Panc1 (cell line): ENCODE measurements at regions not wholly inside any gene's neighbourhood (a gene's known extent, or its start where the extent isn't known, plus 50 kb on each side); places are given as distances from the start of the nearest gene placed in this dataset.

Experiments used
- ATAC-seq: fragments of 200-7000 bp; cut with Tn5 transposase; 2 replicates; pipeline ENCODE4 v1.9.1; 2020; ENCODE audit warnings: mild to moderate bottlenecking, moderate library complexity
- BruUV-seq: library from RNA; stranded (reverse); fragments of 400-500 nt; replicated peaks from 2 replicates; lab custom pipeline; 2021; lab: Mats Ljungman, UMichigan
- CTCF ChIA-PET: fragments of 300-600 bp; sonication (Branson Sonifier 250); formaldehyde crosslinking; loops from one replicate; lab custom pipeline; 2022; ENCODE audit warnings: antibody characterized with exemption; lab: Charles Lee
- POLR2A ChIA-PET: fragments of 300-600 bp; sonication (Branson Sonifier 250); formaldehyde crosslinking; loops from one replicate; lab custom pipeline; 2022; ENCODE audit warnings: antibody characterized with exemption; lab: Charles Lee
- DNase-seq: peaks from one replicate; pipeline ENCODE4 v3.0.0-alpha.2; 2010; ENCODE audit warnings: low read depth, low spot score
- H3K27ac ChIP-seq: 2 replicates; pipeline ENCODE4 v1.5.1; 2011; ENCODE audit warnings: mild to moderate bottlenecking, low read length, inconsistent platforms
- H3K27me3 ChIP-seq: fragments of 200-500 bp; sonication (Bioruptor generic); 2 replicates; pipeline ENCODE4 v1.6.0; 2014; ENCODE audit warnings: low read length, inconsistent platforms; ENCODE audit not compliant: control insufficient read depth, insufficient read depth
- H3K36me3 ChIP-seq: fragments of 200-500 bp; sonication (Bioruptor generic); 2 replicates; pipeline ENCODE4 v1.5.1; 2014; ENCODE audit warnings: inconsistent platforms, mild to moderate bottlenecking, low read length, moderate library complexity; ENCODE audit not compliant: control insufficient read depth, insufficient read depth
- H3K4me1 ChIP-seq: 2 replicates; pipeline ENCODE4 v1.5.1; 2011; ENCODE audit warnings: inconsistent platforms, mild to moderate bottlenecking, low read length, moderate library complexity; ENCODE audit not compliant: control insufficient read depth, insufficient read depth
- H3K4me3 ChIP-seq, 2 experiments: 2 replicates each; pipeline ENCODE4 v1.5.1; 2011 to 2012; ENCODE audit warnings: low read depth in 2 of 2, low read length in 2 of 2, mild to moderate bottlenecking in 2 of 2, inconsistent platforms in 1 of 2, moderate library complexity in 1 of 2
- H3K9me3 ChIP-seq: fragments of 200-500 bp; sonication (Bioruptor generic); 2 replicates; pipeline ENCODE4 v1.5.1; 2014; ENCODE audit warnings: low read depth, mild to moderate bottlenecking, inconsistent platforms, low read length, moderate library complexity; ENCODE audit not compliant: control insufficient read depth, insufficient read depth
- POLR2AphosphoS5 ChIP-seq: IDR thresholded peaks from 2 replicates; pipeline ENCODE4 v1.6.1; 2012; ENCODE audit warnings: mild to moderate bottlenecking, low read depth, low read length, moderate library complexity
- SIN3A ChIP-seq: IDR thresholded peaks from 2 replicates; pipeline ENCODE4 v1.6.1; 2012; ENCODE audit warnings: low read depth, mild to moderate bottlenecking, low read length, moderate library complexity, borderline replicate concordance; ENCODE audit not compliant: insufficient read depth
- TCF7L2 ChIP-seq: IDR thresholded peaks from 2 replicates; pipeline ENCODE4 v1.6.1; 2011; ENCODE audit warnings: mild to moderate bottlenecking, low read depth, low read length, inconsistent platforms
- in situ Hi-C: cut with HindIII; loops from 2 replicates; pipeline ENCODE4 v1.10.0; 2016; ENCODE audit warnings: low sequenced_read_pairs, low pct_unique_long_range_greater_than_20kb
- intact Hi-C: fragments of 100-400 bp; cut with micrococcal nuclease; formaldehyde crosslinking; loops from one replicate; pipeline ENCODE4 v1.10.0; 2022; ENCODE audit not compliant: unreplicated experiment
- TF ChIP-seq, protein P1 (sequence below): fragments of 450-650 bp; IDR thresholded peaks from 2 replicates; pipeline ENCODE4 v1.5.1; 2017; ENCODE audit warnings: mild to moderate bottlenecking
- TF ChIP-seq, protein P2 (sequence below), 2 experiments: IDR thresholded peaks; 2 replicates each; pipeline ENCODE4 v1.6.1; 2011 to 2012; ENCODE audit warnings: low read depth in 2 of 2, control low read depth in 1 of 2, low read length in 1 of 2, mild to moderate bottlenecking in 1 of 2, moderate library complexity in 1 of 2; ENCODE audit not compliant: insufficient read depth in 1 of 2

DNA sequence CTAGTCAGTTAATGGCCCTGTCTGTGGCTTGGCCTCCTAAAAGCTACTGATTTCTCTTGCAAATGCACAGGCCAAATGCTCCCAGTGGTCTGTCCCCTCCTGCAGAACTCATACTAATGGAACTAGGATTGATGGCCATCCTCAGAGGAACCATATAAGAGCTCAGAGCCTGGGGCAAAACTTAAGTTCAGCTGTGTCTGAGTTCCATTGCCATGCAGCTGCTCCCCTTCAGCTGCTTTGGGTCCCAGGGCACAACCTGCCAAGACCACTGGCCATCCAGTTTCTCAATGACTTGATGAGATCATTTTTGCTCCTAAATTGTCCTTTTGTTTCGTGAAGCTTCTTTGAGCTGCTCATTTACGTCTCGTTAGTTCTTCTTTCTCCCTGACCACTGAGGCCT, 529.5 kb upstream of the TBL1XR1 start:
- ATAC-seq = no peak
- in situ Hi-C loops (no loop called here), intact Hi-C loops (no loop called here)
- no peak for DNase-seq
- CTCF ChIA-PET = no interaction called here
- Histone ChIP-seq H3K27me3 (no peaks in the 10 kb centered on the region), H3K27ac (peak overlapping the region; percentile 31; the same call in 1 of the 2 replicates), H3K36me3 (no peaks in the 10 kb centered on the region), H3K4me3 (no peak overlapping the region), H3K9me3 (no peaks in the 10 kb centered on the region), H3K4me1 (peaks cover 4% of the 10 kb centered on the region; the same call in 1 of the 2 replicates)
- POLR2A ChIA-PET = no interaction called here
- no peak for TF ChIP-seq TCF7L2
- no peak for TF ChIP-seq SIN3A
- TF ChIP-seq, protein P1, sequence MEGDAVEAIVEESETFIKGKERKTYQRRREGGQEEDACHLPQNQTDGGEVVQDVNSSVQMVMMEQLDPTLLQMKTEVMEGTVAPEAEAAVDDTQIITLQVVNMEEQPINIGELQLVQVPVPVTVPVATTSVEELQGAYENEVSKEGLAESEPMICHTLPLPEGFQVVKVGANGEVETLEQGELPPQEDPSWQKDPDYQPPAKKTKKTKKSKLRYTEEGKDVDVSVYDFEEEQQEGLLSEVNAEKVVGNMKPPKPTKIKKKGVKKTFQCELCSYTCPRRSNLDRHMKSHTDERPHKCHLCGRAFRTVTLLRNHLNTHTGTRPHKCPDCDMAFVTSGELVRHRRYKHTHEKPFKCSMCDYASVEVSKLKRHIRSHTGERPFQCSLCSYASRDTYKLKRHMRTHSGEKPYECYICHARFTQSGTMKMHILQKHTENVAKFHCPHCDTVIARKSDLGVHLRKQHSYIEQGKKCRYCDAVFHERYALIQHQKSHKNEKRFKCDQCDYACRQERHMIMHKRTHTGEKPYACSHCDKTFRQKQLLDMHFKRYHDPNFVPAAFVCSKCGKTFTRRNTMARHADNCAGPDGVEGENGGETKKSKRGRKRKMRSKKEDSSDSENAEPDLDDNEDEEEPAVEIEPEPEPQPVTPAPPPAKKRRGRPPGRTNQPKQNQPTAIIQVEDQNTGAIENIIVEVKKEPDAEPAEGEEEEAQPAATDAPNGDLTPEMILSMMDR = no peak
- TF ChIP-seq, protein P2, sequence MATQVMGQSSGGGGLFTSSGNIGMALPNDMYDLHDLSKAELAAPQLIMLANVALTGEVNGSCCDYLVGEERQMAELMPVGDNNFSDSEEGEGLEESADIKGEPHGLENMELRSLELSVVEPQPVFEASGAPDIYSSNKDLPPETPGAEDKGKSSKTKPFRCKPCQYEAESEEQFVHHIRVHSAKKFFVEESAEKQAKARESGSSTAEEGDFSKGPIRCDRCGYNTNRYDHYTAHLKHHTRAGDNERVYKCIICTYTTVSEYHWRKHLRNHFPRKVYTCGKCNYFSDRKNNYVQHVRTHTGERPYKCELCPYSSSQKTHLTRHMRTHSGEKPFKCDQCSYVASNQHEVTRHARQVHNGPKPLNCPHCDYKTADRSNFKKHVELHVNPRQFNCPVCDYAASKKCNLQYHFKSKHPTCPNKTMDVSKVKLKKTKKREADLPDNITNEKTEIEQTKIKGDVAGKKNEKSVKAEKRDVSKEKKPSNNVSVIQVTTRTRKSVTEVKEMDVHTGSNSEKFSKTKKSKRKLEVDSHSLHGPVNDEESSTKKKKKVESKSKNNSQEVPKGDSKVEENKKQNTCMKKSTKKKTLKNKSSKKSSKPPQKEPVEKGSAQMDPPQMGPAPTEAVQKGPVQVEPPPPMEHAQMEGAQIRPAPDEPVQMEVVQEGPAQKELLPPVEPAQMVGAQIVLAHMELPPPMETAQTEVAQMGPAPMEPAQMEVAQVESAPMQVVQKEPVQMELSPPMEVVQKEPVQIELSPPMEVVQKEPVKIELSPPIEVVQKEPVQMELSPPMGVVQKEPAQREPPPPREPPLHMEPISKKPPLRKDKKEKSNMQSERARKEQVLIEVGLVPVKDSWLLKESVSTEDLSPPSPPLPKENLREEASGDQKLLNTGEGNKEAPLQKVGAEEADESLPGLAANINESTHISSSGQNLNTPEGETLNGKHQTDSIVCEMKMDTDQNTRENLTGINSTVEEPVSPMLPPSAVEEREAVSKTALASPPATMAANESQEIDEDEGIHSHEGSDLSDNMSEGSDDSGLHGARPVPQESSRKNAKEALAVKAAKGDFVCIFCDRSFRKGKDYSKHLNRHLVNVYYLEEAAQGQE (IDR thresholded peaks at IDR 0.05; ENCODE audit: insufficient read depth in 1 of 2, low read depth in 2 of 2, low read length in 1 of 2) = no peak
- no peak for TF ChIP-seq POLR2AphosphoS5
- no TSS peak for BruUV-seq

GRCh38 chr3:177729956-177730681, 532.8 kb upstream of the TBL1XR1 start:
- Histone ChIP-seq H3K27ac (peak overlapping the region; percentile 8; the same call in 1 of the 2 replicates), H3K4me1 (no peaks in the 10 kb centered on the region), H3K9me3 (no peaks in the 10 kb centered on the region), H3K27me3 (no peaks in the 10 kb centered on the region), H3K36me3 (no peaks in the 10 kb centered on the region), H3K4me3 (no peak overlapping the region)
- TF ChIP-seq, protein P1 = no peak
- ATAC-seq = no peak
- DNase-seq = no peak
- no TSS peak for BruUV-seq
- POLR2A ChIA-PET = no interaction called here
- intact Hi-C loops = no loop called here
- CTCF ChIA-PET = no interaction called here
- in situ Hi-C loops = no loop called here
